SK-N-SH (cell line): ENCODE measurements at regions not wholly inside any gene's neighbourhood (a gene's known extent, or its start where the extent isn't known, plus 50 kb on each side); places are given as distances from the start of the nearest gene placed in this dataset.

ENCODE experiments used
- CTCF ChIP-seq: fragments of 200-600 bp; sonication (generic); IDR thresholded peaks from 2 replicates; pipeline ENCODE4 v1.6.1; 2017; ENCODE audit warnings: antibody characterized with exemption, mild to moderate bottlenecking, moderate library complexity
- MXI1 ChIP-seq: IDR thresholded peaks from 2 replicates; pipeline ENCODE4 v1.6.1; 2012; ENCODE audit warnings: mild to moderate bottlenecking, low read depth, low read length, improper control_type of control experiment
- POLR2AphosphoS5 ChIP-seq: IDR thresholded peaks from 2 replicates; pipeline ENCODE4 v1.6.1; 2012; ENCODE audit warnings: low read depth, low read length
- REST ChIP-seq: IDR thresholded peaks from 2 replicates; pipeline ENCODE4 v1.6.1; 2012; ENCODE audit warnings: mild to moderate bottlenecking, low read depth, low read length, moderate library complexity
- SMC3 ChIP-seq: IDR thresholded peaks from 2 replicates; pipeline ENCODE4 v1.6.1; 2012; ENCODE audit warnings: low read depth, low read length, improper control_type of control experiment

GRCh38 chr2:234266952-234267351, 216.4 kb downstream of the SPP2 start:
- no peak for TF ChIP-seq SMC3
- no peak for TF ChIP-seq CTCF
- no peak for TF ChIP-seq POLR2AphosphoS5
- no peak for TF ChIP-seq MXI1
- TF ChIP-seq REST = no peak
